SH-SY5Y (cell line): ENCODE measurements at regions not wholly inside any gene's neighbourhood (a gene's known extent, or its start where the extent isn't known, plus 50 kb on each side); places are given as distances from the start of the nearest gene placed in this dataset.
A peak's percentile ranks its signal among the peaks of the same experiment; 100 is the strongest.

Experiments used
- GATA2 ChIP-seq: IDR thresholded peaks from 2 replicates; pipeline ENCODE4 v1.6.1; 2011; ENCODE audit warnings: mild to moderate bottlenecking, low read depth, low read length
- GATA3 ChIP-seq: IDR thresholded peaks from 2 replicates; pipeline ENCODE4 v1.6.1; 2011; ENCODE audit warnings: low read depth, mild to moderate bottlenecking, low read length, moderate library complexity

DNA sequence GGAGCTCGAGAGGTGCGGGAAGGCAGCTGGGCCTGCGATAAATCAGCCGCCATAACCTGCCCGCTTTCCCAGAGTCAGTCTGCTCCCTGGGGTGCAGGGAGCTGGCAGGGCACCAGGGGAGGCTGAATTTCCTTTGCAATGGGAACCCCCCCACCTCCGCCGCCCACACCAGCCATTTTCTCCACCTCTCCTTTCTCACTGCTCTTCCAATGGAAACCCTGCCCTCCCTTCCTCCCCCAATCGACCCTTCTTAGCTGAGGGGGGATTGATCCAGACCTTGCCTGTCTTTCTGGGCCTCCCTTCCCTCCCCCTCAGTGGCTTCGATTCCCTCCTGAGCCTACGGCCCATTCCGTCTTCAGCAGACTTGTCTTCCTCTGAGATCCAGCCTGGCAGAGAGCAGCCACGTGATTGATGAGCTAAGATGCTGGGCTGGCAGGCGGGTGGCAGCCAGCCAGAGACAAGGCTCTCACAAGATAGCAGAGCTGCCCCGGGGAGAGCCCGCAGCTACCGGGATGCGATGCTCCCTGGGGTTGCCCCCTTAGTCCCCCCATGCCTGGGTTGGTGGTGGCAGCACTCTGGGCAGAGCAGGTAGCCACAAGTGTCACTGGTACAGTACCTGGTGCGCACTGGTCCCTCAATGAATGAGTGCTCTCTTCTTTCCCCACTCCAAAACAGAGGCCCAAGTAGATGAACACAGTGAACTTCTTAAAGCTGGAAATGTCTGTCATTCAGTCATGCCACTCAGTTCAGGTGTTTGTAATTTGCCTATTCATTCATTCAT lies 53.7 kb upstream of the FABP6 start:
- TF ChIP-seq GATA3 (no peak), GATA2 (peak; percentile 27; the same call in 1 of the 2 replicates)

DNA sequence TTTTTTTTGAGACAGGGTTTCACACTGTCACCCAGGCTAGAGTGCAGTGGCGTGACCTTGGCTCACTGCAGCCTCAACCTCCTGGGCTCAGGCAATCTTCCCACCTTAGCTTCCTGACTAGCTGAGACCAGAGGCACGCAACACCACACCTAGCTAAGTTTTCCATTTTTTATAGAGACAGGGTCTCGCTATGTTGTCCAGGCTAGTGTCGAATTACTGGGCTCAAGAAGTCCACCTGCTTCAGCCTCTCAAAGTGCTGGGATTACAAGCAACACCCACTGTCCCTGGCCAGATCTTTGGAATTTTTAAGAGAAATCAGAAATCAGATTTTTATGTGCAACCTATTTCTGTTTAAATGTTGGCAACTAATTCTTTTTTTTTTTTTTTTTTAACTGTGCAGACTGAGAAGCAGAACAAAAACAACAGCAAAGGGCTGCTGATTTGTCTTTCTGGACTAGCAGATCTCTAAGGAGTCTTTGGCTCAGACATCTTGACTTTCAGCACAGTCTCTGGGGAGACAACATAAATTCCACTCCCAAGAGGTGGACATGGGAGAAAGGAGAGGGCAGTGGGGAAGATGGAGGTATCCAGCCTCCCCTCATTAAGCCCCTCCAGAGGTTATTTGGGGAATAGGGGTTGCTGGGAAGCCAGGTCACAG lies 54.4 kb upstream of the FABP6 start:
- TF ChIP-seq GATA3 (no peak), GATA2 (no peak)

DNA sequence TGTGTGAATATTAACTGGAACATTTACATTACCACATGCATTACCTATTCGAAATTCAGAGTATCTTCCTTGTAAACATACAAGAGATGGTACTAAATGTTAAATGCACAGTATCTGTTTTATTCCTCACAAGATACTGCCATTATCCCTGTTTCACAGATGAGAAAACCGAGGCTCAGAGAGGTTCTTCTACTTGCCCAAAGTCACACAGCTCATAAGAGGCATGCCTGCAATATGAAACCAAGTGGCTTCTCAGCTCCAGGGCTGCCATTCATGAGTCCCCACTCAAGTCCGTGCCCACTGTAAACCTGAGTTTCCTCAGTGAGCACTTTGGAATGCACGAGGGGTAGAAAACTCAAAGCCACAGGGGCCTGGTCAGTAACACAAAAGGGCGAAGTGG lies 55.0 kb upstream of the FABP6 start:
- no peak for TF ChIP-seq GATA3

DNA sequence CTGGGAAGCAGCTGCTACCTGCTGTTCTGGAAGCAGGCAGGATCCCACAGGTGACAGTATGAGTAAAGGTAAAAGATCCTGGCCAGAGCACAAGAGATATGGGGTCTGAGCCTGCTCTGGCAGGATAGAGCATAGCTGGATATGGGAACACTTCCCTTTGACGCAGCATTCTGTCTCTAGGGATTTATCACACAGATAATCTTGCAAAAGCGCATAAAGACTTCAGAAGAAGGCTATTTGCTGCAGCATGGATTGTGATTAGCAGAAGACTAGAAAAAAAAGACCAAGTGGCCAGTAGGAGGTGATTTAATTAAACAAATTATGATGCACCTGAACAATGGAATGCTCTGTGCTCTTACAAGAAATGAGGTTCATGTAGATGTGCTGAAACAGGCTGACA lies 52.4 kb upstream of the PWWP2A start:
- TF ChIP-seq GATA2 (peak; percentile 39; the same call in 1 of the 2 replicates), GATA3 (no peak)

DNA sequence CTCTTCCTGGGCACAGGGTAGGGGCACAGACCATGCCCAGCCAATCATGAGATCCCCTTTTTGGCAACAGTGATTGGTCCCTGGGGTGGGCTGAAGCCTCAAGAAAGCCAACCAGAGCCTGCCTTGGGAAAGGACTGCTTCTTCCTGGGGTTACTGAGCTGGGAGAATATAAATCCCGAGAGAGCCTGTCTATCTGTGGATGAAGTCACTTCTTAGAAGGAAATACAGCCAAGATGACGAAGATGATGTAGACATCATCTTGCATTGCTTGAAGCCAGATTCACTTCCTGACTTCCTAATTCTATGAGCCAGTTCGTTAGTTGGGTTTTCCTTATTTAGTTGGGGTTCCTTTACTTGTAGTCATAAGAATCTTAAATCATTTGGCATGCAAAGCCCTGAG lies 50.1 kb upstream of the PWWP2A start:
- no peak for TF ChIP-seq GATA2
- TF ChIP-seq GATA3: no peak
